ENCODE measurements at regions not wholly inside any gene's neighbourhood (a gene's known extent, or its start where the extent isn't known, plus 50 kb on each side); places are given as distances from the start of the nearest gene placed in this dataset.

GRCh38 chr6:111996144-111996865, 57.6 kb upstream of the CCN6 start:
- no peaks in the 10 kb centered on the region for H3K9me3 Mint-ChIP-seq
- H3K9me3 ChIP-seq (ENCODE audit: control insufficient read depth, low read depth, low read length), result no peaks in the 10 kb centered on the region
- no peak overlapping the region for H4K8ac ChIP-seq (replicated peaks; ENCODE audit: insufficient read length, low read depth, low read length)
- H2BK120ac ChIP-seq (ENCODE audit: low read depth, low read length, poor library complexity, severe bottlenecking), result no peak overlapping the region
- TF ChIP-seq CTCF (conservative IDR thresholded peaks at IDR 0.05), result no peak
- H3T11ph ChIP-seq (ENCODE audit: low read length), result no peak overlapping the region
- H4K91ac ChIP-seq (ENCODE audit: insufficient read length, low read depth, low read length), result no peak overlapping the region
- no peak overlapping the region for H3K18ac ChIP-seq (ENCODE audit: insufficient read length, low read depth, low read length)
- H2BK15ac ChIP-seq (ENCODE audit: low read depth, low read length), result no peak overlapping the region
- H3K4me2 ChIP-seq (ENCODE audit: insufficient read depth, insufficient read length, low read length), result no peak overlapping the region
- peaks cover 6% of the 10 kb centered on the region for H3K27me3 Mint-ChIP-seq (ENCODE audit: low read depth)
- H2AK5ac ChIP-seq (ENCODE audit: insufficient read length, low read length), result no peak overlapping the region
- H3K79me1 ChIP-seq (ENCODE audit: insufficient read depth, low read depth, low read length, poor library complexity, severe bottlenecking), result no peaks in the 10 kb centered on the region
- H4K5ac ChIP-seq (ENCODE audit: insufficient read length, low read depth, low read length), result no peak overlapping the region
- H3K27me3 ChIP-seq (ENCODE audit: insufficient read depth, low read length), result no peaks in the 10 kb centered on the region
- WGBS (ENCODE audit: extremely low coverage, insufficient read length, low lambda C conversion rate), result no CpG with 5 or more reads among the region's 17 CpGs
- no peak overlapping the region for H3K14ac ChIP-seq (ENCODE audit: insufficient read depth, low read length)
- no peak overlapping the region for H2BK5ac ChIP-seq (ENCODE audit: insufficient read length, low read length)
- no peak overlapping the region for H3K9ac ChIP-seq (ENCODE audit: extremely low read depth, insufficient read length, low read length)
- no peaks in the 10 kb centered on the region for H3K23me2 ChIP-seq (ENCODE audit: insufficient read length, low read depth, low read length, poor library complexity, severe bottlenecking)
- no peak overlapping the region for H3K4ac ChIP-seq (ENCODE audit: low read depth, low read length)
- H4K20me1 ChIP-seq (ENCODE audit: control insufficient read depth, insufficient read depth, insufficient read length), result no peaks in the 10 kb centered on the region
- H3K56ac ChIP-seq (ENCODE audit: insufficient read length, low read depth, low read length), result no peak overlapping the region
- H2BK12ac ChIP-seq (ENCODE audit: insufficient read length, low read depth, low read length), result no peak overlapping the region
- no peaks in the 10 kb centered on the region for H3K79me2 ChIP-seq (ENCODE audit: insufficient read depth, low read length)
- no peak overlapping the region for H3K27ac Mint-ChIP-seq
- H2AFZ ChIP-seq (ENCODE audit: low read length), result no peak overlapping the region
- peaks cover 15 to 17% of the 10 kb centered on the region in 2 experiments for H3K4me1 Mint-ChIP-seq
- H3K27ac ChIP-seq (ENCODE audit: insufficient read length, low read depth, low read length), result no peak overlapping the region
- H3K4me3 Mint-ChIP-seq, result no peak overlapping the region
- no peak overlapping the region for H3K23ac ChIP-seq (ENCODE audit: insufficient read length, low read depth, low read length)
- no peaks in the 10 kb centered on the region; the same call in 1 of the 2 replicates for H3K4me1 ChIP-seq (ENCODE audit: insufficient read depth, low read length)
- DNase-seq, result no peak
- no peak overlapping the region for H2BK20ac ChIP-seq (ENCODE audit: low read depth, low read length, poor library complexity, severe bottlenecking)
- H3K36me3 Mint-ChIP-seq (ENCODE audit: insufficient read depth in 1 of 3, low read depth in 3 of 3), result no peaks in the 10 kb centered on the region

All from H9 (cell line).